ENCODE measurements at regions not wholly inside any gene's neighbourhood (a gene's known extent, or its start where the extent isn't known, plus 50 kb on each side); places are given as distances from the start of the nearest gene placed in this dataset.

DNA sequence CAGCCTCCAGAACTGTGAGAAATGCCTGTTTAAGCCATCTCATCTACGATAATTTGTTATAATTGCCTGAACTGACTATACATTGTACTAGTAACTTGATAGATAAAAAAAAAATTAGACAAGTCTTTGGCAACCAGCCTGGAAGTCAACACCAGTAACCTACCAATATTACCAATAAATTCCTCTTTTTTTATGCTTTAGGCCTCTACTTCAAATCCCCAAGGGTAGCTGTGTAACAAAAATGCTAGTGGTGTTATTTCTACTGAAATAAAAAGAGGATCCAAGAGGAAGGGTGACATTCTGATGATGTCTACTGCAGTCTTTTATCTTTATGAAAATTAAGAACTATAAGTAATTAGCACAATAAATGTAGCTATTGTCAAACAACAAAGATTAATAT is 151.7 kb upstream of the SAMSN1 start:
- TF ChIP-seq, protein P1, sequence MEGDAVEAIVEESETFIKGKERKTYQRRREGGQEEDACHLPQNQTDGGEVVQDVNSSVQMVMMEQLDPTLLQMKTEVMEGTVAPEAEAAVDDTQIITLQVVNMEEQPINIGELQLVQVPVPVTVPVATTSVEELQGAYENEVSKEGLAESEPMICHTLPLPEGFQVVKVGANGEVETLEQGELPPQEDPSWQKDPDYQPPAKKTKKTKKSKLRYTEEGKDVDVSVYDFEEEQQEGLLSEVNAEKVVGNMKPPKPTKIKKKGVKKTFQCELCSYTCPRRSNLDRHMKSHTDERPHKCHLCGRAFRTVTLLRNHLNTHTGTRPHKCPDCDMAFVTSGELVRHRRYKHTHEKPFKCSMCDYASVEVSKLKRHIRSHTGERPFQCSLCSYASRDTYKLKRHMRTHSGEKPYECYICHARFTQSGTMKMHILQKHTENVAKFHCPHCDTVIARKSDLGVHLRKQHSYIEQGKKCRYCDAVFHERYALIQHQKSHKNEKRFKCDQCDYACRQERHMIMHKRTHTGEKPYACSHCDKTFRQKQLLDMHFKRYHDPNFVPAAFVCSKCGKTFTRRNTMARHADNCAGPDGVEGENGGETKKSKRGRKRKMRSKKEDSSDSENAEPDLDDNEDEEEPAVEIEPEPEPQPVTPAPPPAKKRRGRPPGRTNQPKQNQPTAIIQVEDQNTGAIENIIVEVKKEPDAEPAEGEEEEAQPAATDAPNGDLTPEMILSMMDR (IDR thresholded peaks at IDR 0.05), result no peak
- Histone ChIP-seq H3K4me3 (no peak overlapping the region), H3K27ac (no peak overlapping the region)
- DNase-seq (ENCODE audit: low spot score), result no peak

DNA sequence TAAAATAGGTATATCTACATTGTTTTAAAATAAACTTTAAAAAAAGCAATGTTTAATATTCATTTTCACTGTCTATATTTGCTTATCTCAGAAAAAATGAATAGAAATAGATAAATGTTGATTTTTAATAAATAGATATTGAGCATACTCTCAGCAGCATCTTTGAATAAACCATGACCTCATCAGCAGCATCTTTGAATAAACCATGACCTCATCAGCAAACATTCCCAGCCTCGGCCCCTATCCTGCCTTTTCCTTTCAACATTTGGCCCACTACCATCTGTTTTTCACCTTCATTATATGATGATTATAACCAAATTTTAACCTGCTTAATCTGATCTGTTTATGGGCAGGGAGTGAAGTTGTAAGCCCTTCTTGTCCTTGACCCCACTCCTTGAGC is 148.7 kb upstream of the SAMSN1 start:
- DNase-seq (ENCODE audit: low spot score), result no peak
- H3K4me3 ChIP-seq, result no peak overlapping the region

DNA sequence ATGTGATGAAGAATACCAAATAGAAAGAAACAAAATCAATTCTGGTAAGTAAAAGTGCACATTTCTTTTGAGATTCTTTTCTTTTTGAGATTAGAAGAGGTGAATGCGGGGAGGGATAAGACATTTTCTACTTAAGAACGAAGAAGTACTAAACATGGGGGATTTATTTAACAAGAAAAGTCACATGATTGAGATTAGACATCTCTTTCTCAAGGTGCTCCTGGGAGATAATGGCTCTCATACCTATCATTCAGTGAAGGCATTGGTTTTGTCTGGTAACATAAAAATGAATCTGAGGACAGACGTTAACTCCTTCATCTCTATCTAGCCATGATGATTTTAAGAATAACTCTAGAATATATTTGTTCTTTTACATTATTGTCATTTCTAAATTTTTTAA is 147.9 kb upstream of the SAMSN1 start:
- no peak for DNase-seq (ENCODE audit: low spot score)
- TF ChIP-seq, protein P1 (IDR thresholded peaks at IDR 0.05), result no peak
- no peak overlapping the region for H3K4me3 ChIP-seq
- no peak overlapping the region for H3K27ac ChIP-seq

More for the DNA sequence above, 148.7 kb upstream of the SAMSN1 start:
- no peak overlapping the region for H3K27ac ChIP-seq
- TF ChIP-seq, protein P1 (IDR thresholded peaks at IDR 0.05), result no peak

DNA sequence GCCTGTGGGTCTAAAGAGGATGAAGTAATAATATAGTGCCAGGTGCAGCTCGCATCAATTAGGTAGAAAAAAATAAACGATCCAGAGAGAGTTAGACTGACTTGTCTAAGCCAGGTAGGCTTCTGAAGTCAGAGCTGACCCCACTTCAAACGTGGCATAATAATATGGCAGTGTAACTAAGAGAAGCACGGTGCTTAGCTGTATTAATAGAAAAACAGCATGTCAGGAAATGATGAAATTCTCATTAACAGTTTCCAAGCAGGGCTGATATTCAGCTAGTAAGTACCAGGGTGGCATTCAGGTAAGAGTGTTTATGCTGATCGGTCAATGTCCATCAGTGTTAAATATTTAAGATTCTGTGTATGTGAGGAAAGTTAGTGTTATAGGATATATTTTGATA is 145.8 kb upstream of the SAMSN1 start:
- DNase-seq (ENCODE audit: low spot score), result no peak
- TF ChIP-seq, protein P1 (IDR thresholded peaks at IDR 0.05), result no peak
- Histone ChIP-seq H3K4me3 (no peak overlapping the region), H3K27ac (no peak overlapping the region)

DNA sequence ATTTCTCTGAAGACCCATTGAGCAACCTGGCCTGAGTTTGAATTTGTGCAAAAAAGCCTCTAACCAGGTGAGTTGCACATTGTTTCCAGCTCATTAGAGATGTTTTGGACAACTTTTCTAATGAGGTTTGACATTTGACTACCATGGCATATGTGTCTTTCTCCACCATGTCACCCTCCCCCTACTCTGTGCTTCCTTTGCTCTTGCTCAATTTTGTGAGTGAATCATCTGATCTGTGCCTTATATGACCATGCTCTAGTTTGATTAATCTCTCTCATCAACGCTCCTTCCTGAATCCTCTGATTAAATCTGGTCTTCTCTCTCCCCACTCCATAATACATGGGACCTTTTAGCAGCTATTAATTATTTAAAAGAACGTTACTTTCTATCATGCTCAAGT is 144.8 kb upstream of the SAMSN1 start:
- no peak overlapping the region for H3K27ac ChIP-seq
- no peak overlapping the region for H3K4me3 ChIP-seq
- TF ChIP-seq, protein P1 (IDR thresholded peaks at IDR 0.05), result no peak
- no peak for DNase-seq (ENCODE audit: low spot score)

DNA sequence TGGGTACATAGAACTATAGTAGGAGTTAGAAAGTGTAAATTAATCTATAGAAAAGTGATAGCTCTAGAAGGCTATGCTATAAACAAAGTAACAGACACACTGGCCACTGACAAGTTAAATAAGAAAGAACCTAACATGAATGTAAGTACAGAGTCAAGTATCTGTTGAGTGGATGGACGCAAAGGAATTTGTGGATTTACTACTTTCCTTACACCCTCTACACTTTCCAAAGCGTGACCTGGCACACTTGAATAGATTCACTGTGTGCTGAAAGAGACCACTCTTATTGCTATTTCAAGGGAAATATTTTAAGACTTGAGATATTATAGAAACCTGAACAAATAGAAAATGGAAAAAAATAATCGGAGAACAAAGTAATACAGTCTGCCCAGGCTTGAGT is 142.8 kb upstream of the SAMSN1 start:
- TF ChIP-seq, protein P1 (IDR thresholded peaks at IDR 0.05), result no peak
- Histone ChIP-seq H3K4me3 (no peak overlapping the region), H3K27ac (no peak overlapping the region)
- DNase-seq (ENCODE audit: low spot score), result no peak

DNA sequence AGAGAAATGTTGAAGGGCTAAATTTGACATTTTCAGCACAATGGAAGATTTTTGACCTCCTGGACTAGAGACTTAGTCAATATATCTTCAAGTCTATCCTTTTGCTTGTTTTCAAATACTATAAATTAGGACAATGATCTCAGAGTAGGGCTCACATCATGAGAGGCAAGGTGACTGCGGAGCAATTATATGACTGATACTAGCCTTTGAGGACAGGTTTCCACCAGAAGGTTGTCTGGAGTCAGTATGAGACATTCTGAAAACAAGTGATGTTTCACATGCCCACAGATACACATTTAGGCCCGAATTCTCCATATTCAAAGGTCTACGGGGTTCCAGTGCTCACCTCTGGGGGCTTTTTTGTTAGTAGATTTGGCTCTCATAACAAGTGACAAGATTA is 142.3 kb upstream of the SAMSN1 start:
- H3K27ac ChIP-seq, result no peak overlapping the region
- TF ChIP-seq, protein P1 (IDR thresholded peaks at IDR 0.05), result no peak
- H3K4me3 ChIP-seq, result no peak overlapping the region
- no peak for DNase-seq (ENCODE audit: low spot score)

Data from coronary artery (tissue), 2 donors.